GM12892 (cell line): ENCODE measurements at regions not wholly inside any gene's neighbourhood (a gene's known extent, or its start where the extent isn't known, plus 50 kb on each side); places are given as distances from the start of the nearest gene placed in this dataset.
"Not testable (repeated sequence)": the region's sequence is repeated elsewhere in the genome, so short reads cannot be mapped to it uniquely, and the experiment has no call there.

Source experiments
- POLR2A ChIP-seq: IDR thresholded peaks from 2 replicates; pipeline ENCODE4 v1.6.1; 2011; ENCODE audit warnings: low read depth, low read length, control low read depth
- POLR2AphosphoS5 ChIP-seq: IDR thresholded peaks from 2 replicates; pipeline ENCODE4 v1.6.1; 2011; ENCODE audit warnings: low read depth, low read length, control low read depth
- TAF1 ChIP-seq: IDR thresholded peaks from 2 replicates; pipeline ENCODE4 v1.6.1; 2011; ENCODE audit warnings: low read depth, mild to moderate bottlenecking, control low read depth, low read length, borderline replicate concordance

GRCh38 chr3:116519823-116520222, 74.5 kb upstream of the LSAMP start:
- not testable (repeated sequence) for TF ChIP-seq POLR2AphosphoS5, POLR2A, TAF1
